Central memory CD8-positive, alpha-beta T cell (primary cell): ENCODE measurements at regions not wholly inside any gene's neighbourhood (a gene's known extent, or its start where the extent isn't known, plus 50 kb on each side); places are given as distances from the start of the nearest gene placed in this dataset.

Experiments
- ATAC-seq: fragments of 150-1000 bp; cut with Tn5 transposase; replicated peaks from 2 replicates; pipeline ENCODE4 v1.10.0; 2022; ENCODE audit warnings: mild to moderate bottlenecking, moderate FRiP score, moderate number of reproducible peaks; ENCODE audit not compliant: poor library complexity, severe bottlenecking; ENCODE audit errors: extremely low read depth
- DNase-seq, 2 donors: peaks; one replicate each; pipeline ENCODE4 v3.0.0; 2021; ENCODE audit warnings: low spot score in 2 of 2
- H3K27ac Mint-ChIP-seq: one replicate; pipeline ENCODE4 v1.8.0; 2022; ENCODE audit warnings: low read depth, mild to moderate bottlenecking, moderate library complexity, mixed read lengths
- H3K27me3 Mint-ChIP-seq: one replicate; pipeline ENCODE4 v1.8.0; 2022; ENCODE audit warnings: mixed read lengths
- H3K36me3 Mint-ChIP-seq: one replicate; pipeline ENCODE4 v1.8.0; 2022; ENCODE audit warnings: mild to moderate bottlenecking, moderate library complexity, mixed read lengths; ENCODE audit not compliant: insufficient read depth
- H3K4me1 Mint-ChIP-seq: one replicate; pipeline ENCODE4 v1.8.0; 2022; ENCODE audit warnings: mixed read lengths
- H3K4me3 Mint-ChIP-seq: one replicate; pipeline ENCODE4 v1.8.0; 2022; ENCODE audit warnings: mild to moderate bottlenecking, moderate library complexity, mixed read lengths
- H3K9me3 Mint-ChIP-seq: one replicate; pipeline ENCODE4 v1.8.0; 2022; ENCODE audit warnings: mixed read lengths

- Mint-ChIP-seq H3K4me3 (no peak overlapping the region), H3K27me3 (peaks cover 17% of the 10 kb centered on the region), H3K36me3 (no peaks in the 10 kb centered on the region), H3K27ac (no peak overlapping the region), H3K4me1 (no peaks in the 10 kb centered on the region), H3K9me3 (no peaks in the 10 kb centered on the region)
- DNase-seq (no peak), ATAC-seq (no peak)
Observed at GRCh38 chr5:73395256-73395655, 53.3 kb downstream of the FOXD1 start.

- DNase-seq (no peak), ATAC-seq (no peak)
- no peaks in the 10 kb centered on the region for H3K36me3 Mint-ChIP-seq
- no peaks in the 10 kb centered on the region for H3K9me3 Mint-ChIP-seq
- H3K4me1 Mint-ChIP-seq, result no peaks in the 10 kb centered on the region
- no peak overlapping the region for H3K27ac Mint-ChIP-seq
- peaks cover 13% of the 10 kb centered on the region for H3K27me3 Mint-ChIP-seq
- no peak overlapping the region for H3K4me3 Mint-ChIP-seq
Observed at GRCh38 chr5:73394610-73395009, 54.0 kb downstream of the FOXD1 start.

- Mint-ChIP-seq H3K27ac (no peak overlapping the region), H3K9me3 (no peaks in the 10 kb centered on the region)
- DNase-seq, result no peak
Observed at GRCh38 chr5:73393611-73394489, 54.7 kb downstream of the FOXD1 start.

GRCh38 chr5:73392775-73393174, 55.8 kb downstream of the FOXD1 start:
- no peak for ATAC-seq
- Mint-ChIP-seq H3K4me3 (no peak overlapping the region), H3K27me3 (peaks cover 6% of the 10 kb centered on the region), H3K27ac (no peak overlapping the region), H3K36me3 (no peaks in the 10 kb centered on the region), H3K4me1 (peaks cover 13% of the 10 kb centered on the region), H3K9me3 (no peaks in the 10 kb centered on the region)
- no peak for DNase-seq

More at GRCh38 chr5:73393611-73394489, 54.7 kb downstream of the FOXD1 start:
- no peaks in the 10 kb centered on the region for H3K36me3 Mint-ChIP-seq
- peaks cover 2% of the 10 kb centered on the region for H3K4me1 Mint-ChIP-seq
- H3K4me3 Mint-ChIP-seq, result no peak overlapping the region
- ATAC-seq, result no peak
- H3K27me3 Mint-ChIP-seq, result peaks cover 13% of the 10 kb centered on the region

- ATAC-seq (no peak), DNase-seq (no peak)
- H3K36me3 Mint-ChIP-seq, result peaks cover 4% of the 10 kb centered on the region
- H3K27ac Mint-ChIP-seq, result no peak overlapping the region
- peaks cover 24% of the 10 kb centered on the region for H3K4me1 Mint-ChIP-seq
- no peaks in the 10 kb centered on the region for H3K9me3 Mint-ChIP-seq
- no peak overlapping the region for H3K4me3 Mint-ChIP-seq
- H3K27me3 Mint-ChIP-seq, result no peaks in the 10 kb centered on the region
Observed at GRCh38 chr5:73391441-73391881, 57.1 kb downstream of the FOXD1 start.

GRCh38 chr5:73390972-73391371, 57.6 kb downstream of the FOXD1 start:
- ATAC-seq, result no peak
- Mint-ChIP-seq H3K4me1 (peaks cover 29% of the 10 kb centered on the region), H3K36me3 (peaks cover 4% of the 10 kb centered on the region), H3K9me3 (no peaks in the 10 kb centered on the region), H3K27ac (no peak overlapping the region), H3K4me3 (no peak overlapping the region), H3K27me3 (no peaks in the 10 kb centered on the region)
- DNase-seq, result no peak

- Mint-ChIP-seq H3K4me1 (peaks cover 30% of the 10 kb centered on the region), H3K4me3 (no peak overlapping the region), H3K27me3 (no peaks in the 10 kb centered on the region), H3K36me3 (peaks cover 9% of the 10 kb centered on the region), H3K9me3 (peaks cover 9% of the 10 kb centered on the region), H3K27ac (no peak overlapping the region)
- no peak for DNase-seq
- ATAC-seq, result no peak
Observed at GRCh38 chr5:73388740-73389139, 59.8 kb downstream of the FOXD1 start.

- Mint-ChIP-seq H3K4me1 (peaks cover 30% of the 10 kb centered on the region), H3K27ac (no peak overlapping the region), H3K36me3 (peaks cover 9% of the 10 kb centered on the region), H3K27me3 (no peaks in the 10 kb centered on the region), H3K4me3 (peak overlapping the region; percentile 50), H3K9me3 (peaks cover 9% of the 10 kb centered on the region)
- ATAC-seq, result no peak
- no peak for DNase-seq
Observed at GRCh38 chr5:73388306-73388684, 60.3 kb downstream of the FOXD1 start.

- H3K27me3 Mint-ChIP-seq, result no peaks in the 10 kb centered on the region
- peaks cover 30% of the 10 kb centered on the region for H3K4me1 Mint-ChIP-seq
- H3K36me3 Mint-ChIP-seq, result peaks cover 9% of the 10 kb centered on the region
- DNase-seq (peak; percentile 26 to 62), ATAC-seq (peak; percentile 94)
- peak overlapping the region; percentile 50 for H3K4me3 Mint-ChIP-seq
- H3K27ac Mint-ChIP-seq, result peak overlapping the region; percentile 3
- H3K9me3 Mint-ChIP-seq, result peaks cover 9% of the 10 kb centered on the region
Observed at GRCh38 chr5:73387601-73388305, 60.8 kb downstream of the FOXD1 start.

GRCh38 chr5:73387149-73387591, 61.4 kb downstream of the FOXD1 start:
- ATAC-seq, result peak; percentile 48
- Mint-ChIP-seq H3K27me3 (no peaks in the 10 kb centered on the region), H3K27ac (peak overlapping the region; percentile 3), H3K4me3 (peak overlapping the region; percentile 50), H3K4me1 (peaks cover 30% of the 10 kb centered on the region), H3K36me3 (peaks cover 9% of the 10 kb centered on the region), H3K9me3 (peaks cover 9% of the 10 kb centered on the region)
- no peak for DNase-seq

- peaks cover 9% of the 10 kb centered on the region for H3K9me3 Mint-ChIP-seq
Observed at GRCh38 chr5:73384861-73385260, 63.7 kb downstream of the FOXD1 start.

GRCh38 chr5:73382401-73382740, 66.2 kb downstream of the FOXD1 start:
- Mint-ChIP-seq H3K9me3 (peaks cover 9% of the 10 kb centered on the region), H3K4me1 (peaks cover 30% of the 10 kb centered on the region), H3K27me3 (peaks cover 42% of the 10 kb centered on the region), H3K36me3 (peaks cover 15% of the 10 kb centered on the region), H3K4me3 (no peak overlapping the region), H3K27ac (no peak overlapping the region)
- DNase-seq (no peak), ATAC-seq (no peak)

More at GRCh38 chr5:73384861-73385260, 63.7 kb downstream of the FOXD1 start:
- Mint-ChIP-seq H3K27me3 (peaks cover 17% of the 10 kb centered on the region), H3K36me3 (peaks cover 14% of the 10 kb centered on the region), H3K27ac (no peak overlapping the region), H3K4me3 (no peak overlapping the region), H3K4me1 (peaks cover 46% of the 10 kb centered on the region)
- no peak for DNase-seq
- ATAC-seq, result no peak
